NK-92 treated with Interleukin-12 subunit alpha and Interleukin-12 subunit beta, amount 100 ng/mL, for 24 hours (cell line): ENCODE measurements at regions not wholly inside any gene's neighbourhood (a gene's known extent, or its start where the extent isn't known, plus 50 kb on each side); places are given as distances from the start of the nearest gene placed in this dataset.
"Not testable (repeated sequence)": the region's sequence is repeated elsewhere in the genome, so short reads cannot be mapped to it uniquely, and the experiment has no call there.

Experiments
- DNase-seq: peaks from one replicate; lab custom pipeline; 2025; lab: John Stamatoyannopoulos, UW

GRCh38 chr7:23887660-23888059 is 177.6 kb downstream of the STK31 start:
- no peak for DNase-seq

GRCh38 chr7:23888958-23889357 is 178.9 kb downstream of the STK31 start:
- DNase-seq: no peak

- DNase-seq: no peak
Measured at GRCh38 chr7:23889566-23889965, 179.5 kb downstream of the STK31 start.

GRCh38 chr7:23892019-23892418 is 182.0 kb downstream of the STK31 start:
- no peak for DNase-seq

GRCh38 chr7:23893176-23893941 is 183.3 kb downstream of the STK31 start:
- no peak for DNase-seq

- peak; percentile 39 for DNase-seq
Measured at GRCh38 chr7:23893942-23894891, 184.2 kb downstream of the STK31 start.

- DNase-seq: no peak
Measured at GRCh38 chr7:23894892-23895569, 185.0 kb downstream of the STK31 start.

- no peak for DNase-seq
Measured at GRCh38 chr7:23895666-23896096, 185.7 kb downstream of the STK31 start.

GRCh38 chr7:23898619-23899018 is 188.6 kb downstream of the STK31 start:
- no peak for DNase-seq

GRCh38 chr7:23904901-23905300 is 194.9 kb downstream of the STK31 start:
- DNase-seq: not testable (repeated sequence)

GRCh38 chr7:23907012-23907411 is 197.0 kb downstream of the STK31 start:
- DNase-seq: no peak

- DNase-seq: no peak
Measured at GRCh38 chr7:23909426-23909825, 199.4 kb downstream of the STK31 start.

- DNase-seq: no peak
Measured at GRCh38 chr7:23912065-23912464, 202.0 kb downstream of the STK31 start.

GRCh38 chr7:23913016-23913415 is 203.0 kb downstream of the STK31 start:
- no peak for DNase-seq

- DNase-seq: no peak
Measured at GRCh38 chr7:23915236-23915635, 205.2 kb downstream of the STK31 start.

GRCh38 chr7:23918286-23918685 is 208.3 kb downstream of the STK31 start:
- DNase-seq: no peak

GRCh38 chr7:23918856-23919255 is 208.8 kb downstream of the STK31 start:
- no peak for DNase-seq

GRCh38 chr7:23925088-23925487 is 215.1 kb downstream of the STK31 start:
- DNase-seq: no peak

- DNase-seq: no peak
Measured at GRCh38 chr7:23927709-23928417, 217.8 kb downstream of the STK31 start.

- DNase-seq: no peak
Measured at GRCh38 chr7:23928418-23928775, 218.4 kb downstream of the STK31 start.

- no peak for DNase-seq
Measured at GRCh38 chr7:23930312-23930711, 220.3 kb downstream of the STK31 start.

- DNase-seq: no peak
Measured at GRCh38 chr7:23931633-23932032, 221.6 kb downstream of the STK31 start.
